AML-193 (cell line): ENCODE measurements at regions not wholly inside any gene's neighbourhood (a gene's known extent, or its start where the extent isn't known, plus 50 kb on each side); places are given as distances from the start of the nearest gene placed in this dataset.

ENCODE experiments used
- DNase-seq, 2 experiments: peaks; one replicate each; lab custom pipeline; 2025; lab: John Stamatoyannopoulos, UW

- DNase-seq = no peak
These were observed 197.9 kb upstream of the ADAMTS16 start for GRCh38 chr5:4941957-4942830.

GRCh38 chr5:4942831-4943178 is 197.3 kb upstream of the ADAMTS16 start:
- DNase-seq = no peak

GRCh38 chr5:4945296-4945695 is 194.8 kb upstream of the ADAMTS16 start:
- DNase-seq = no peak

- no peak for DNase-seq
These were observed 193.0 kb upstream of the ADAMTS16 start for GRCh38 chr5:4947106-4947505.

GRCh38 chr5:4947893-4948536 is 192.1 kb upstream of the ADAMTS16 start:
- no peak for DNase-seq

DNA sequence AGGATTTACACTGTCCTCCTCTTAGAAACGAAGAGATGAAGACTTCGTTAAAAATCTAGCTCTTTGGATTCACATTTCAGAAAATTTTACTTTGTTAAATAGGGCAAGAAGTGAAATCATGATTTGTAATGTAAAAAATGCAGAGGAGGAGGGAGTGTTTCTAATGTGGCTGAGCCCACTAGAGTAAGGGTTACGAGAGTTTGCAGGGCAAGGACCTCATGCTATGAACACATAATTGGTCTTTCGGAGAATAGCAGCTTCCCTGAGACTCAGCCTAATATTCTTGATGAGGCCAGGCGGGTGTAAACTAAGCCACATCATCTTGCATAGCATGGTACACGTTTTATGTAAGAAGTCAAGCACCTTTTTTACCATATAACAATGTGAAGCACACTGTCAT is 191.0 kb upstream of the ADAMTS16 start:
- no peak for DNase-seq

- DNase-seq = no peak
These were observed 186.6 kb upstream of the ADAMTS16 start for GRCh38 chr5:4953576-4953975.

DNA sequence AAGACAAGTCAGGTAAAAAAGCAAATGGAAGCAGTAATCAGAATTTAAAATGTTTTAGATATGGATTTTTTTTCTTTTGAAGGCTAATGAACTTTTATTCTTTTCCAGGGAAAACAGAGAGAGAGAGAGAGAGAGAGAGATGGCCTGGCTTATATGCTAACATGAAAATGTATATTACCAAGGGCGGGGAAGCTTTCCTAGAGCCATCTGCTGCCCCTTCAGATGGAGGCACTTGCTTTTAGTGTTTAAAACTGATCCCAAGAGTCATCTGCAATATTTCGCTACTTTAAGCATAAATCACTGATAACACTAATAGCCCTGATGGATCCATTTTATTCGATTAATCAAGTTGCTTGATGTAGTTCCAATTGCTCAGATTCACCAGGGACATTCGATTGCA is 186.1 kb upstream of the ADAMTS16 start:
- DNase-seq = no peak

- no peak for DNase-seq
These were observed 176.9 kb upstream of the ADAMTS16 start for GRCh38 chr5:4963265-4963664.

GRCh38 chr5:4969351-4969750 is 170.8 kb upstream of the ADAMTS16 start:
- DNase-seq = no peak

DNA sequence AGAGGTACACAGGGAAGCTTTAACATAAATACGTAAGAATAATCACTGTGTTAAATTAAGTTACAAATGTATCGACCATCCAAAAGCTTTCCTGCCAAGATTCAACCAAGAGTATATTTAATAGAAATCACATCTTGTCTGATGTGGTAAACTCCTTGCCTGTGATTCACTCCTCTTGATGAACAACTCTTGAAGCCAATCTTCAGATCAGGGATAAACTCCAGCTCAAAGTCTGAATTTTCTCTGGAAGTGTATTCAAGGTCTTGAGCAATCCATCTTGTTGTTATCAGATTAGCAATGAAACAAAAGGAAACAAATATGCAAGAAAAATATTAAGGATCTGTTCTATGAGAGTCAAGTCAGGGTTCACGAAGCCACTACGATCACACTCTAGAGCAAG is 170.0 kb upstream of the ADAMTS16 start:
- DNase-seq = no peak

DNA sequence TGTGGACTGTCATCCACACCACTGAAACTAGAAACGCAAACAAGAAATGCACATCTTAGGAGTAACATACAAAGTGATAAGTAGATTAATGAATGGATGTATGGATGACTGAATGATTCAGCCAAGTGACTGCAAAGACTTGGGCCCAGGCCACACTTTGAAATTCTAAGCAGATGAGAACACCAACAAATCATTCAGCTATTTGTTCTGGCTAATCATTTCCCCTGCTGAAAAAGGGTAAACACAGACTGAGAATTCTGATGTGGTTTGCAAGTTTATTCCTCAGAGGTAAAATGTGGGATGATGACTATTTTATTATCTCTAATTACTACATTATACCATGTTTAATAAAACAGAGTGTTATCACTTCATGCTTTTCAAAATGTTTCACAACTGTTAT is 163.2 kb upstream of the ADAMTS16 start:
- DNase-seq = no peak

GRCh38 chr5:4977416-4978110 is 162.6 kb upstream of the ADAMTS16 start:
- no peak for DNase-seq

GRCh38 chr5:4980201-4980600 is 159.9 kb upstream of the ADAMTS16 start:
- no peak for DNase-seq

DNA sequence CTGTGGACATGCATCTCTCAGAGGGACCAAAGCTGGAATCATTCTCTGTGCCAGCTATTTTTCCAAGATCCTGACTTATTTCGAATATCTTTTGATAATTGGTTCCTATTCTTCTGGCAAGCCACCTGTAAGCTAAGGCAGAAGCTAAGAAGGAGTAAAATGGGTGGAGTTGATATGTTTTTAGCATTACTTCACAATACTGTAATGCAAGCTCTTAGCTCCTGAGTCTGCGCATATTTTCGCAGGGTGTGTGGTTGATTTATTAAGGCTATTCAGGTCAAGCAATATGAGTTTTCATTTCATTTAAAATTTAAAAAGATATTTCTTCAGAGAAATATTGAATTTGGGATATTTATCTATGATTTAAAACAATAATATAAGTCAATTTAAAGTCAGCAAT is 158.5 kb upstream of the ADAMTS16 start:
- no peak for DNase-seq

DNA sequence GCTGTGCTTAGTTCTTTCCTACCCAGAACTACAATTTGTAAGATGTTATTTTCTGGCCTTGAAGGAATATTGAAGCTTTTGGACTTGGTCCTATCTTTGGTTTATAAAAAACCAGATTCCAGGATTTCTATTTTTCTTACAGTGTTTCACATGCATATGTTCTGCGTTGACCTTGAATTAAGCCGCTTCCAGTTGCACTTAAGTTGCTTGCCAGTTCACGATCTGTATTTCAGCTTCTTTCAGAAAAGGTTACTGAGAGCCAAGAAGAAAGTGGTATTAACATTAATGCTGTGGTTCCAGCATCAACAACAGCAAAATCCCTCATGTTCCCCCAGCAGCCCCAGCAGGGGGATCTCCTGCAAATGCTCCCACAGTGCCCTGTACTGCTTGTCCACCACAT is 156.4 kb upstream of the ADAMTS16 start:
- no peak for DNase-seq

GRCh38 chr5:4984461-4984860 is 155.7 kb upstream of the ADAMTS16 start:
- DNase-seq = no peak

- DNase-seq = no peak
These were observed 152.7 kb upstream of the ADAMTS16 start for GRCh38 chr5:4987431-4987830.

GRCh38 chr5:4989118-4989517 is 151.0 kb upstream of the ADAMTS16 start:
- no peak for DNase-seq

DNA sequence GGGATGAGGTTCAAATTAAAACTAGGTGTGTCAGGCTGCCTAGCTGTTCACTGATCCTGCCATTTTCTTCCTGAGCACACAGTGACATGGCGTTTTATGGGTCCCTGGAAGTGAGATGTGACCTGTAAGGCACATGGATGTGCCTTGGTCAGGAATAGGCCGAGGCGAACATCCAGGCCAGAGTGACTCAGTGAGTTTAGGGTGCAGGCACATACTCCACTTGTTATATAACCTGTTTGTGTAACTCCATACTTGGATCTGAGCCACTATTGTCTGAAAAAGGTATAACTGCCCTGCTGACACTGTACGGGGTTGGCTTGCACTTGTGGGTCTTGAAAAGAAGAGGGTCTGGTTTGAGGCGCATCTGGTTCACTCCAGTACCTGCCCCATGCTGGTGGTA is 150.1 kb upstream of the ADAMTS16 start:
- no peak for DNase-seq

DNA sequence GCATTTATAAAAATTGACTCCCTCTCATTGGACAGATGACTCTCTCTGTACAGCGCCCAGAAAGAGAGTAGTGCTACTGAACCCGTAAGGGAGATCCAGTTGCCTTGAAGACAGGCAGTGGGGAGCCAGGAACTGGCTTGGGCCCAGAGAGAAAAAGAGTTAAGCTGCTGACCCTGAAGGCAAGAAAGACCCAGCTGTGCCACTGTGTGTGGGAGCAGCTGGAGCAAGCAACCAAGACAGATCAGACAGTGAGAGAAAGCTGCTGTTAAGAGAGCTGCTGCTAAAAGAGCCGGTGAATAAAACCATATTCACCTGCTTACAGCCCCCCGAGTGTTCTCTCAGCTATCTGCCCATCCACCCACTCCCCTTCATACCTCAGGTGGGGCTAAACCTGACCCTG is 149.7 kb upstream of the ADAMTS16 start:
- DNase-seq = no peak

- no peak for DNase-seq
These were observed 148.2 kb upstream of the ADAMTS16 start for GRCh38 chr5:4991925-4992324.

DNA sequence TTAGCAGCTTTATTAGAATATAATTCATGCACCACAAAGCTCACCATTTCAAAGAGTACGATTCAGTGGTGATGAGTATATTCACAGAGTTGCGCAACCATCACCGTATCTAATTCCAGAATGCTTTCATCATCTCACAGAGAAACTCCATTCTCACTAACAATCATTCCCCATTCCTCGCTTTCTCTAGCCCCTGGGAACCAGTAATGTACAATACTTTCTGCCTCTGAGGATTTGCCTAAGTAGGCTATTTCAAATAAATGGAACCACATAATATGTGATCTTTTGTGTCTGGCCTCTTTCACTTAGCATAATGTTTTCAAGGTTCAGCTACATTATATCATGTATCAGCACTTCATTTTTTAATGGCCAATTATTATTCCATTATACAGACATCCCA is 145.1 kb upstream of the ADAMTS16 start:
- no peak for DNase-seq
